Endodermal cell (in vitro differentiated cells): ENCODE measurements at regions not wholly inside any gene's neighbourhood (a gene's known extent, or its start where the extent isn't known, plus 50 kb on each side); places are given as distances from the start of the nearest gene placed in this dataset.
"Not testable (repeated sequence)": the region's sequence is repeated elsewhere in the genome, so short reads cannot be mapped to it uniquely, and the experiment has no call there.

Experiments used
- DNase-seq: peaks from one replicate; pipeline ENCODE4 v3.0.0-alpha.2; 2017
- H3K27ac ChIP-seq: 2 replicates; pipeline ENCODE4 v1.5.1; 2013; ENCODE audit warnings: mild to moderate bottlenecking, low read depth, low read length, moderate library complexity
- H3K27me3 ChIP-seq: 2 replicates; pipeline ENCODE4 v1.6.1; 2013; ENCODE audit warnings: mild to moderate bottlenecking, low read length, moderate library complexity; ENCODE audit not compliant: insufficient read depth, control insufficient read depth, poor library complexity, severe bottlenecking
- H3K36me3 ChIP-seq: 2 replicates; pipeline ENCODE4 v1.7.0; 2013; ENCODE audit warnings: mild to moderate bottlenecking, low read length, moderate library complexity; ENCODE audit not compliant: control insufficient read depth, insufficient read depth
- H3K4me1 ChIP-seq: one replicate; pipeline ENCODE4 v1.7.0; 2013; ENCODE audit warnings: low read length; ENCODE audit not compliant: control insufficient read depth, insufficient read depth
- H3K4me3 ChIP-seq: 2 replicates; pipeline ENCODE4 v1.5.1; 2013; ENCODE audit warnings: mild to moderate bottlenecking, low read length, moderate library complexity
- H3K9ac ChIP-seq: 2 replicates; pipeline ENCODE4 v1.6.1; 2013; ENCODE audit warnings: mild to moderate bottlenecking, low read length, moderate library complexity; ENCODE audit not compliant: poor library complexity, severe bottlenecking; ENCODE audit errors: extremely low read depth
- H3K9me3 ChIP-seq: 2 replicates; pipeline ENCODE4 v1.6.1; 2013; ENCODE audit warnings: mild to moderate bottlenecking, low read length, moderate library complexity; ENCODE audit not compliant: control insufficient read depth
- H3K27ac Mint-ChIP-seq: 2 replicates; pipeline ENCODE4 v1.8.0; 2020; ENCODE audit warnings: mixed read lengths
- H3K27me3 Mint-ChIP-seq: 2 replicates; pipeline ENCODE4 v1.8.0; 2021; ENCODE audit warnings: mild to moderate bottlenecking, mixed read lengths; ENCODE audit not compliant: insufficient read depth
- H3K36me3 Mint-ChIP-seq: 2 replicates; pipeline ENCODE4 v1.8.0; 2020; ENCODE audit warnings: low read depth, mixed read lengths
- H3K4me1 Mint-ChIP-seq: 2 replicates; pipeline ENCODE4 v1.8.0; 2020; ENCODE audit warnings: mixed read lengths
- H3K4me3 Mint-ChIP-seq: 2 replicates; pipeline ENCODE4 v1.8.0; 2020; ENCODE audit warnings: mild to moderate bottlenecking, moderate library complexity, mixed read lengths
- H3K9me3 Mint-ChIP-seq: 2 replicates; pipeline ENCODE4 v1.8.0; 2020; ENCODE audit warnings: mild to moderate bottlenecking, mixed read lengths
- CTCF ChIP-seq: fragments of 200-600 bp; sonication (generic); conservative IDR thresholded peaks from 2 replicates; pipeline ENCODE4 v1.5.0; 2021; ENCODE audit warnings: antibody characterized with exemption, mild to moderate bottlenecking
- WGBS, 2 experiments: methylation state at CpG; one replicate each; pipeline versions ENCODE4 v1.1.5 to v1.1.7; 2013; ENCODE audit warnings: missing lambda C conversion rate in 2 of 2, mixed read lengths in 1 of 2; ENCODE audit not compliant: insufficient coverage in 1 of 2, insufficient read length in 1 of 2; 5-methylcytosine and 5-hydroxymethylcytosine counted together

- WGBS, 2 experiments: 87 to 88% methylated on average over 4 to 5 of the region's 5 CpGs
- TF ChIP-seq CTCF: no peak
- Mint-ChIP-seq H3K27me3 (no peaks in the 10 kb centered on the region), H3K36me3 (no peaks in the 10 kb centered on the region), H3K27ac (no peak overlapping the region), H3K9me3 (no peaks in the 10 kb centered on the region), H3K4me1 (no peaks in the 10 kb centered on the region), H3K4me3 (no peak overlapping the region)
- no peaks in the 10 kb centered on the region for H3K9me3 ChIP-seq
- H3K4me1 ChIP-seq: no peaks in the 10 kb centered on the region
- no peak overlapping the region for H3K9ac ChIP-seq
- no peak for DNase-seq
- H3K36me3 ChIP-seq: no peaks in the 10 kb centered on the region
- H3K27me3 ChIP-seq: no peaks in the 10 kb centered on the region
- no peak overlapping the region for H3K4me3 ChIP-seq
- H3K27ac ChIP-seq: no peak overlapping the region
These were observed 398.3 kb upstream of the ATP10A start for GRCh38 chr15:26261413-26261812.

GRCh38 chr15:26260517-26261133 is 397.5 kb upstream of the ATP10A start:
- 56 to 73% methylated on average over 12 to 17 of the region's 17 CpGs for WGBS, 2 experiments
- Histone ChIP-seq H3K27ac (no peak overlapping the region), H3K4me1 (no peaks in the 10 kb centered on the region), H3K4me3 (no peak overlapping the region), H3K9ac (no peak overlapping the region), H3K9me3 (no peaks in the 10 kb centered on the region), H3K36me3 (no peaks in the 10 kb centered on the region), H3K27me3 (no peaks in the 10 kb centered on the region)
- peak; percentile 87 for DNase-seq
- Mint-ChIP-seq H3K4me3 (no peak overlapping the region), H3K9me3 (no peaks in the 10 kb centered on the region), H3K4me1 (no peaks in the 10 kb centered on the region), H3K36me3 (no peaks in the 10 kb centered on the region), H3K27ac (no peak overlapping the region), H3K27me3 (no peaks in the 10 kb centered on the region)
- TF ChIP-seq CTCF: peak; percentile 93

- TF ChIP-seq CTCF: no peak
- Mint-ChIP-seq H3K4me1 (no peaks in the 10 kb centered on the region), H3K36me3 (no peaks in the 10 kb centered on the region), H3K9me3 (no peaks in the 10 kb centered on the region), H3K27me3 (no peaks in the 10 kb centered on the region), H3K4me3 (no peak overlapping the region), H3K27ac (no peak overlapping the region)
- Histone ChIP-seq H3K4me1 (no peaks in the 10 kb centered on the region), H3K9me3 (no peaks in the 10 kb centered on the region), H3K4me3 (no peak overlapping the region), H3K36me3 (no peaks in the 10 kb centered on the region), H3K27ac (no peak overlapping the region), H3K27me3 (no peaks in the 10 kb centered on the region), H3K9ac (no peak overlapping the region)
- WGBS, 2 experiments: 77 to 88% methylated on average over 1 to 2 of the region's 2 CpGs
- no peak for DNase-seq
These were observed 396.5 kb upstream of the ATP10A start for GRCh38 chr15:26259581-26259980.

GRCh38 chr15:26244782-26245181 is 381.7 kb upstream of the ATP10A start:
- WGBS, 2 experiments: 90 to 95% methylated on average over 10 to 11 of the region's 11 CpGs
- H3K9ac ChIP-seq, H3K4me3 Mint-ChIP-seq, H3K27ac Mint-ChIP-seq, DNase-seq, H3K27me3 Mint-ChIP-seq, H3K9me3 ChIP-seq, H3K4me1 Mint-ChIP-seq, H3K27me3 ChIP-seq, H3K36me3 ChIP-seq, H3K27ac ChIP-seq, H3K36me3 Mint-ChIP-seq, H3K4me1 ChIP-seq, H3K4me3 ChIP-seq: not testable (repeated sequence)
- peaks cover 15% of the 10 kb centered on the region for H3K9me3 Mint-ChIP-seq
